22Rv1 (cell line): ENCODE measurements at regions not wholly inside any gene's neighbourhood (a gene's known extent, or its start where the extent isn't known, plus 50 kb on each side); places are given as distances from the start of the nearest gene placed in this dataset.

Experiments
- CTCF ChIP-seq: fragments of 450-650 bp; IDR thresholded peaks from 2 replicates; pipeline ENCODE4 v1.5.1; 2017; ENCODE audit warnings: mild to moderate bottlenecking
- ZFX ChIP-seq: fragments of 450-650 bp; IDR thresholded peaks from 2 replicates; pipeline ENCODE4 v1.6.1; 2017; ENCODE audit warnings: antibody characterized with exemption, borderline replicate concordance

DNA sequence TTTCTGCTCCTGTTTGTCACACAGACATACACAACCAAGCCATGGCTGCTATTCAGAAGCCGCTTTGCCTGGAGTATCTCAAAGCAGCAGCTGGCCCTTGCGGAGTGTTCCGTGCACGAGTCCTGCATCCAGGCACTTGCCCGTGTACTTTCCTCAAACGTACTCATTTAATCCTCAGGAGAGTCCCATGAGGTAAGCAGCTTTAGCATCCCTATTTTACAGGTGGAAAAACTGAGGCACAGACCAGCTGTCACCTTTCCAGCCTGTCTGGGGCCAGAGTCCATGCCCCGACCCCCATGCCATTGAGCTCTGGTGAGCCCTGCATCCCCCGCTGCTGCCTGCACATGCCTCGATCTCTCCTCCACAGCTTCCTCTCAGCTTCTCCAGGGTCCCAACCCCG lies 130.0 kb downstream of the ERMARD start:
- TF ChIP-seq CTCF (no peak), ZFX (no peak)
